ENCODE measurements at regions not wholly inside any gene's neighbourhood (a gene's known extent, or its start where the extent isn't known, plus 50 kb on each side); places are given as distances from the start of the nearest gene placed in this dataset.

- H3K27ac ChIP-seq (ENCODE audit: low read depth in 1 of 2, low read length in 2 of 2): no peak overlapping the region
- no peaks in the 10 kb centered on the region for H3K27me3 ChIP-seq (ENCODE audit: control insufficient read depth in 2 of 2, insufficient read depth in 2 of 2, low read length in 2 of 2)
- TF ChIP-seq CTCF (IDR thresholded peaks at IDR 0.05): no peak
- no peaks in the 10 kb centered on the region for H3K9me3 ChIP-seq (replicated peaks in 1 of 2; ENCODE audit: control insufficient read depth in 1 of 2, insufficient read depth in 1 of 2, low read length in 2 of 2)
- H3K27ac Mint-ChIP-seq: no peak overlapping the region
- intact Hi-C loops (cut with micrococcal nuclease): no loop called here
- H3K9me3 Mint-ChIP-seq: no peaks in the 10 kb centered on the region
- no peaks in the 10 kb centered on the region for H3K79me2 ChIP-seq (ENCODE audit: insufficient read depth, low read length)
- peaks cover 0 to 2% (median 0%) of the 10 kb centered on the region in 3 donors for H3K27me3 Mint-ChIP-seq (ENCODE audit: low read depth in 3 of 3)
- DNase-seq: no peak
- 96% methylated on average over 6 of the region's 7 CpGs for WGBS (ENCODE audit: insufficient coverage)
- no peak overlapping the region for H3K9ac ChIP-seq (ENCODE audit: insufficient read depth, low read length, poor library complexity, severe bottlenecking)
- no peak overlapping the region for H3K4me3 ChIP-seq (replicated peaks in 1 of 3; ENCODE audit: low read depth in 2 of 3, low read length in 3 of 3)
- H3K4me1 ChIP-seq (ENCODE audit: control insufficient read depth in 1 of 2, insufficient read depth in 2 of 2, low read length in 2 of 2): no peaks in the 10 kb centered on the region
- H2AFZ ChIP-seq (ENCODE audit: insufficient read depth, low read depth, low read length, poor library complexity, severe bottlenecking): no peak overlapping the region
- H3K4me1 Mint-ChIP-seq: no peaks in the 10 kb centered on the region
- H4K20me1 ChIP-seq (ENCODE audit: insufficient read depth, low read length): no peaks in the 10 kb centered on the region
- no peak overlapping the region for H3K4me2 ChIP-seq (replicated peaks; ENCODE audit: extremely low read depth, low read length, poor library complexity, severe bottlenecking)
- no peaks in the 10 kb centered on the region for H3K36me3 ChIP-seq (replicated peaks in 1 of 2; ENCODE audit: control insufficient read depth in 1 of 2, insufficient read depth in 2 of 2, low read length in 2 of 2)
- H3K4me3 Mint-ChIP-seq: no peak overlapping the region
- no peaks in the 10 kb centered on the region for H3K36me3 Mint-ChIP-seq
Observed at GRCh38 chr1:87274851-87275250, 53.8 kb upstream of the LMO4 start.

- Mint-ChIP-seq H3K27ac (no peak overlapping the region), H3K36me3 (no peaks in the 10 kb centered on the region), H3K4me1 (no peaks in the 10 kb centered on the region), H3K27me3 (ENCODE audit: low read depth in 3 of 3) (peaks cover 0 to 2% (median 2%) of the 10 kb centered on the region in 3 donors), H3K9me3 (no peaks in the 10 kb centered on the region), H3K4me3 (no peak overlapping the region)
- no CpG with 5 or more reads among the region's 4 CpGs for WGBS (ENCODE audit: insufficient coverage)
- Histone ChIP-seq H3K27ac (ENCODE audit: low read depth in 1 of 2, low read length in 2 of 2) (no peak overlapping the region), H3K9ac (ENCODE audit: insufficient read depth, low read length, poor library complexity, severe bottlenecking) (no peak overlapping the region), H3K79me2 (ENCODE audit: insufficient read depth, low read length) (no peaks in the 10 kb centered on the region), H3K36me3 (replicated peaks in 1 of 2; ENCODE audit: control insufficient read depth in 1 of 2, insufficient read depth in 2 of 2, low read length in 2 of 2) (no peaks in the 10 kb centered on the region), H3K9me3 (replicated peaks in 1 of 2; ENCODE audit: control insufficient read depth in 1 of 2, insufficient read depth in 1 of 2, low read length in 2 of 2) (no peaks in the 10 kb centered on the region), H3K4me2 (replicated peaks; ENCODE audit: extremely low read depth, low read length, poor library complexity, severe bottlenecking) (no peak overlapping the region), H3K27me3 (ENCODE audit: control insufficient read depth in 2 of 2, insufficient read depth in 2 of 2, low read length in 2 of 2) (no peaks in the 10 kb centered on the region), H3K4me1 (ENCODE audit: control insufficient read depth in 1 of 2, insufficient read depth in 2 of 2, low read length in 2 of 2) (no peaks in the 10 kb centered on the region), H4K20me1 (ENCODE audit: insufficient read depth, low read length) (no peaks in the 10 kb centered on the region), H2AFZ (ENCODE audit: insufficient read depth, low read depth, low read length, poor library complexity, severe bottlenecking) (peak overlapping the region; percentile 9), H3K4me3 (replicated peaks in 1 of 3; ENCODE audit: low read depth in 2 of 3, low read length in 3 of 3) (no peak overlapping the region)
- intact Hi-C loops (cut with micrococcal nuclease): no loop called here
- no peak for TF ChIP-seq CTCF (IDR thresholded peaks at IDR 0.05)
- no peak for DNase-seq
Observed at GRCh38 chr1:87278825-87279535, 49.7 kb upstream of the LMO4 start.

Data from CD14-positive monocyte (primary cell).